Heart right ventricle (tissue), 16 donors: ENCODE measurements at regions not wholly inside any gene's neighbourhood (a gene's known extent, or its start where the extent isn't known, plus 50 kb on each side); places are given as distances from the start of the nearest gene placed in this dataset.
A peak's percentile ranks its signal among the peaks of the same experiment; 100 is the strongest.
"Not testable (repeated sequence)": the region's sequence is repeated elsewhere in the genome, so short reads cannot be mapped to it uniquely, and the experiment has no call there.

Experiments
- ATAC-seq, 8 donors: fragments of 200-7000 bp; cut with Tn5 transposase; one replicate each; pipeline ENCODE4 v1.9.1; 2020; ENCODE audit warnings: mild to moderate bottlenecking in 8 of 8, moderate library complexity in 8 of 8, moderate number of reproducible peaks in 1 of 8
- DNase-seq, 2 donors: peaks; one replicate each; pipeline ENCODE4 v3.0.0-alpha.2; 2020
- H3K27ac ChIP-seq, 10 donors: fragments of 200-600 bp; sonication (generic) in 2 of 10; one replicate each; pipeline versions ENCODE4 v1.5.0 to v1.8.0; 2020 to 2022; ENCODE audit warnings: mild to moderate bottlenecking in 3 of 10
- H3K27me3 ChIP-seq, 7 donors: fragments of 200-600 bp; one replicate each; pipeline ENCODE4 v1.8.0; 2021 to 2022; ENCODE audit warnings: mild to moderate bottlenecking in 2 of 7
- H3K36me3 ChIP-seq, 9 donors: fragments of 200-600 bp; sonication (generic) in 1 of 9; one replicate each; pipeline versions ENCODE4 v1.5.0 to v1.8.0; 2020 to 2022; ENCODE audit warnings: mild to moderate bottlenecking in 2 of 9
- H3K4me1 ChIP-seq, 9 donors: fragments of 200-600 bp; sonication (generic) in 1 of 9; one replicate each; pipeline versions ENCODE4 v1.5.0 to v1.8.0; 2020 to 2022; ENCODE audit warnings: mild to moderate bottlenecking in 4 of 9
- H3K4me3 ChIP-seq, 10 donors: fragments of 200-600 bp; sonication (generic) in 2 of 10; one replicate each; pipeline versions ENCODE4 v1.5.0 to v1.8.0; 2020 to 2022; ENCODE audit warnings: mild to moderate bottlenecking in 7 of 10, moderate library complexity in 2 of 10
- H3K9me3 ChIP-seq, 11 donors: fragments of 200-600 bp in 10 of 11; sonication (generic) in 2 of 11; one replicate each; pipeline versions ENCODE4 v1.5.0 to v1.8.0; 2013 to 2022; ENCODE audit warnings: mild to moderate bottlenecking in 2 of 11, control low read depth in 1 of 11, moderate library complexity in 1 of 11
- WGBS, 2 donors: extraction: QIAGEN DNeasy Blood & Tissue Kit; methylation state at CpG; one replicate each; pipeline ENCODE4 v1.1.7; 2013; ENCODE audit warnings: inconsistent platforms in 1 of 2; 5-methylcytosine and 5-hydroxymethylcytosine counted together
- intact Hi-C, 10 donors: fragments of 100-400 bp; cut with DNase I; formaldehyde crosslinking; loops; one replicate each; pipeline versions ENCODE4 v1.11.1 to v1.14.2; 2022
- TF ChIP-seq, protein P1 (sequence below), 9 donors: fragments of 200-600 bp; sonication (generic) in 2 of 9; IDR thresholded peaks; one replicate each; pipeline versions ENCODE4 v1.5.0 to v1.8.0; 2021 to 2022; ENCODE audit warnings: antibody characterized with exemption in 9 of 9, mild to moderate bottlenecking in 5 of 9, moderate library complexity in 1 of 9
- donor health status: Arrhythmogenic right ventricular cardiomyopathy.
- donor health status: ischemic (EF 13 %, LVEDD 7.1; RV severe dilation, severe dysfunction).
- donor health status: healthy with polysubstance abuse.
- donor health status: DM: no; HTN: yes; CAD: no.
- donor health status: DM: no; HTN: no; CAD: no.
- donor health status: ischemic (EF 25% LVEDD 6.9; RV normal size, moderate dysfunction).
- donor health status: ischemic (EF 25% LVEDD 5.7; RV mildly dilated, moderate dysfunction).
- donor health status: healthy.
- donor health status: DM: yes; HTN: yes; CAD: no.
- donor health status: Ischemic cardiomyopathy.
- donor health status: ischemic (EF 35%, LVEDD 5.7; RV mildly dilated, moderate dysfunction).
- donor health status: nonischemic (EF 11% LVEDD 7.7; RV severe dilation, severe dysfunction).
- donor health status: DM: yes; HTN: yes; CAD: no.
- donor health status: PGD.
- donor health status: ischemic (EF 29% LVEDD 5.4; RV normal size, mild dysfunction).
- donor health status: nonischemic (EF 23%, LVEDD 6.1; RV moderate dilation, normal function).

GRCh38 chr12:89267404-89267803, 84.9 kb downstream of the DUSP6 start:
- WGBS, 2 donors: 87 to 88% methylated on average over 3 of the region's 3 CpGs
- Histone ChIP-seq H3K9me3 (peaks cover 0 to 6% (median 0%) of the 10 kb centered on the region in 11 donors), H3K27ac (peak overlapping the region in 1 of 10 donors; percentile 59), H3K36me3 (no peaks in the 10 kb centered on the region), H3K27me3 (no peaks in the 10 kb centered on the region), H3K4me1 (peaks cover 0 to 20% (median 0%) of the 10 kb centered on the region in 9 donors), H3K4me3 (no peak overlapping the region)
- ATAC-seq (no peak), DNase-seq (no peak)
- TF ChIP-seq, protein P1, sequence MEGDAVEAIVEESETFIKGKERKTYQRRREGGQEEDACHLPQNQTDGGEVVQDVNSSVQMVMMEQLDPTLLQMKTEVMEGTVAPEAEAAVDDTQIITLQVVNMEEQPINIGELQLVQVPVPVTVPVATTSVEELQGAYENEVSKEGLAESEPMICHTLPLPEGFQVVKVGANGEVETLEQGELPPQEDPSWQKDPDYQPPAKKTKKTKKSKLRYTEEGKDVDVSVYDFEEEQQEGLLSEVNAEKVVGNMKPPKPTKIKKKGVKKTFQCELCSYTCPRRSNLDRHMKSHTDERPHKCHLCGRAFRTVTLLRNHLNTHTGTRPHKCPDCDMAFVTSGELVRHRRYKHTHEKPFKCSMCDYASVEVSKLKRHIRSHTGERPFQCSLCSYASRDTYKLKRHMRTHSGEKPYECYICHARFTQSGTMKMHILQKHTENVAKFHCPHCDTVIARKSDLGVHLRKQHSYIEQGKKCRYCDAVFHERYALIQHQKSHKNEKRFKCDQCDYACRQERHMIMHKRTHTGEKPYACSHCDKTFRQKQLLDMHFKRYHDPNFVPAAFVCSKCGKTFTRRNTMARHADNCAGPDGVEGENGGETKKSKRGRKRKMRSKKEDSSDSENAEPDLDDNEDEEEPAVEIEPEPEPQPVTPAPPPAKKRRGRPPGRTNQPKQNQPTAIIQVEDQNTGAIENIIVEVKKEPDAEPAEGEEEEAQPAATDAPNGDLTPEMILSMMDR (IDR thresholded peaks at IDR 0.05): no peak
- intact Hi-C loops: no loop called here

DNA sequence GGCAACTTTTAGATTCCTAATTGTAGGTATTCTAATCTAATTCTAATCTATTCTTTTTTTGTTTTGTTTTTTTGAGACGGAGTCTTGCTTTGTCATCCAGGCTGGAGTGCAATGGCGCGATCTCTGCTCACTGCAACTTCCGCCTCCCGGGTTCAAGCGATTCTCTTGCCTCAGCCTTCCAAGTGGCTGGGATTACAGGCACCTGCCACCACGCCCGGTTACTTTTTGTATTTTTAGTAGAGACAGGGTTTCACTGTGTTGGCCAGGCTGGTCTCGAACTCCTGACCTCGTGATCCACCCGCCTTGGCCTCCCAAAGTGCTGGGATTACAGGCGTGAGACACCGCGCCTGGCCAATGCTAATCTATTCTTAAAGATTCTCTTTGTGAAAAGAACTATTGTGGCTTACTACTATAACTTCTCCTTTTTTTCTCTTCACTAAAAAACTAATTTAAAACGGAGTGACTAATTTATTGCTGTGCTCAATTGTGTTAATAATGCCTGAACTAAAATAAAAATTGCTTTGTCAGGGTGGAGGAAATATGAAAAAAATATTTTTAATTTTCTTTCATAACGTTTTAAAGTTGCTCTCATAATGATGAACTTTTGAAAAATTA, 85.6 kb downstream of the DUSP6 start:
- 89 to 96% methylated on average over 16 of the region's 16 CpGs for WGBS, 2 donors
- intact Hi-C loops, H3K9me3 ChIP-seq, H3K27me3 ChIP-seq, H3K36me3 ChIP-seq, H3K4me3 ChIP-seq, ATAC-seq, DNase-seq: not testable (repeated sequence)
- H3K4me1 ChIP-seq: peaks cover 0 to 20% (median 0%) of the 10 kb centered on the region in 9 donors
- peak overlapping the region in 1 of 10 donors; percentile 59 for H3K27ac ChIP-seq

DNA sequence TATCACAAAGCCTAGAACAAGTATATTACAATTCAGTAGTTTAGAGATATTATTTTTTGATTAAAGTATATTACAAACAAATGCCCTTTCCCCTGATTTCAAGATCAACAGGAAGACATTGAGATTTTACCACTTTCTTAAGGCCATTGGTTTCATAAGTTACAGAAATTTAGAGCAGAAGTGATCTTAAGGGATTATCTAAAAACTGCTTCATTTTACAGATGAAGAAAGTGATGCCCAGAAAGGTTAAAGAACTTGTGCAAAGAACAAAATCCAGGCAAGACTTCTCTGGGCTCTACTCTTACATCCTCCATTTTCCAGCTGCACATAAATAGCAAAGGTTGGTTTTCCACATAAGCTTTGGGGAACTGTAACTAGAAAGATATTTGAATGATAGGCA, 87.5 kb downstream of the DUSP6 start:
- no peak overlapping the region for H3K4me3 ChIP-seq
- no peaks in the 10 kb centered on the region for H3K36me3 ChIP-seq
- TF ChIP-seq, protein P1 (IDR thresholded peaks at IDR 0.05): no peak
- ATAC-seq (no peak), DNase-seq (no peak)
- no peak overlapping the region for H3K27ac ChIP-seq
- peaks cover 0 to 20% (median 0%) of the 10 kb centered on the region in 9 donors for H3K4me1 ChIP-seq
- H3K27me3 ChIP-seq: no peaks in the 10 kb centered on the region
- intact Hi-C loops: no loop called here
- H3K9me3 ChIP-seq: no peaks in the 10 kb centered on the region

DNA sequence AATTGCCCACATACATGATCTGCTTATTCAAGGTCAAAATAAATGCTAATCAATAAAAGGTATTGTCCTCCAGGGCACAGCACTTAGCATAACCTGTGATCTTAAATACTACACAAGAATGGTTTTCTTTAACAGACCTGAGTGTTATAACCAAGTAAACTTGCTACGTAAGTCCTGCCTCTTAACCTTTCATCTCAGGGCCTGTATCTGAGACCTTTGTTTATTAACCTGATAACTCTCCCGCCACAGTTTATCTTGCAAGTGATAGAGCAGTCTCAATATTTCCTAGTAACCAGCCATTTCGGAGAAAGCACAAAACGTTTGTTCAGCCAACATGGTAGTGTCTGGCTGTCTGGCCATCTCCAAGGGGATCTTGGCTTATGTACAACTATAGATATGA, 88.4 kb downstream of the DUSP6 start:
- H3K36me3 ChIP-seq: no peaks in the 10 kb centered on the region
- ATAC-seq: no peak
- H3K4me1 ChIP-seq: peaks cover 0 to 20% (median 0%) of the 10 kb centered on the region in 9 donors
- no peaks in the 10 kb centered on the region for H3K27me3 ChIP-seq
- TF ChIP-seq, protein P1 (IDR thresholded peaks at IDR 0.05): no peak
- WGBS, 2 donors: 73 to 80% methylated on average over 4 of the region's 4 CpGs
- peaks cover 0 to under 1% (median 0%) of the 10 kb centered on the region in 11 donors for H3K9me3 ChIP-seq
- no peak overlapping the region for H3K27ac ChIP-seq
- H3K4me3 ChIP-seq: no peak overlapping the region
- intact Hi-C loops: no loop called here
- no peak for DNase-seq

- DNase-seq (no peak), ATAC-seq (no peak)
- TF ChIP-seq, protein P1 (IDR thresholded peaks at IDR 0.05): no peak
- intact Hi-C loops: no loop called here
- H3K9me3 ChIP-seq: peaks cover 0 to 9% (median under 1%) of the 10 kb centered on the region in 11 donors
- no peak overlapping the region for H3K27ac ChIP-seq
- no peaks in the 10 kb centered on the region for H3K36me3 ChIP-seq
- no peak overlapping the region for H3K4me3 ChIP-seq
- H3K4me1 ChIP-seq: peaks cover 0 to 20% (median 0%) of the 10 kb centered on the region in 9 donors
- 96 to 98% methylated on average over 2 of the region's 2 CpGs for WGBS, 2 donors
- H3K27me3 ChIP-seq: no peaks in the 10 kb centered on the region
Observed at GRCh38 chr12:89262855-89263552, 89.3 kb downstream of the DUSP6 start.
